ENCODE measurements at regions not wholly inside any gene's neighbourhood (a gene's known extent, or its start where the extent isn't known, plus 50 kb on each side); places are given as distances from the start of the nearest gene placed in this dataset.

DNA sequence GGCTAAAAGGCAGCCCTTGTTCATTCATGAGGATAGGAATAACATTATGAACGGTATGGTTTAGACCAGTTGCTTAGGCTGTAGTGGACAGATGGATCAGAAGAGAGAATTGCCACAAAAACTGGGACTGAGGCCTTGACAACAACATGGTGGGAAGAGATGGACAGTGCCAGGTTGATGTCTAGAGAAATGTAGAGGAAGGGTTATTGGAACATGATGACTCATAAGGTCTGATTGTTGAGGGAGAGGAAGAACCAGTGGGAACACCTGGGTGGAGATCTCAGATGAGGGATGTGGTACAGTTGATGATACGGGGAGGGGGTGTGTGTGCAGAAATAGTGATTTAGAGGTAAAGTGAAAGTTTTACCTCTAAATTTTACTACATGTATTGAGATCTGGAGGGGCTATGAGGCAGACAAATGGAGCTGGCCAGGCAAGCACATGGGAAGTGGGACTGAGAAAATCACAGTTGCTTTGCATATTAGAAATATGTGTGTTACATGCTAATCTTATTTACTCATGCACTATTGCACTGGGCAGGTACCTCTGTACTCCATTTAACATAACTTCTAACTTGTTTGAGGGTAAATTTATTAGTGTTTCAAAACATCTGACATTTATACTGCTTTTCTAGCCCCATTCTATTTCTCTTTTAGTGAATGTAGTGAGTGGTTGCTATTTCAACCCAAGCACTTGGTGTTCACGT is 65.6 kb downstream of the PLCE1 start:
- no peaks in the 10 kb centered on the region for H3K9me3 Mint-ChIP-seq
- no peak for DNase-seq
- Histone ChIP-seq H3K27ac (ENCODE audit: low read depth, low read length) (no peak overlapping the region), H3K4me3 (ENCODE audit: low read length) (no peak overlapping the region), H3K9ac (ENCODE audit: extremely low read depth, low read length, poor library complexity, severe bottlenecking) (no peak overlapping the region), H3K27me3 (ENCODE audit: control insufficient read depth, insufficient read depth, low read length, poor library complexity, severe bottlenecking) (no peaks in the 10 kb centered on the region), H3K4me1 (ENCODE audit: control insufficient read depth, insufficient read depth, low read length) (no peaks in the 10 kb centered on the region), H3K36me3 (ENCODE audit: control insufficient read depth, insufficient read depth, low read length) (no peaks in the 10 kb centered on the region), H3K9me3 (ENCODE audit: control insufficient read depth, low read length) (no peaks in the 10 kb centered on the region)
- peaks cover 5% of the 10 kb centered on the region for H3K27me3 Mint-ChIP-seq (ENCODE audit: insufficient read depth)
- H3K4me1 Mint-ChIP-seq = peaks cover 4% of the 10 kb centered on the region
- whole genome bisulfite sequencing, 2 experiments (ENCODE audit: insufficient coverage in 1 of 2, insufficient read length in 1 of 2) = 90 to 96% methylated on average over 2 to 3 of the region's 3 CpGs
- TF ChIP-seq CTCF (conservative IDR thresholded peaks at IDR 0.05) = no peak
- no peak overlapping the region for H3K27ac Mint-ChIP-seq
- H3K4me3 Mint-ChIP-seq = no peak overlapping the region
- H3K36me3 Mint-ChIP-seq (ENCODE audit: low read depth) = no peaks in the 10 kb centered on the region

GRCh38 chr10:94061026-94061425 is 67.3 kb downstream of the PLCE1 start:
- H3K4me1 ChIP-seq (ENCODE audit: control insufficient read depth, insufficient read depth, low read length) = no peaks in the 10 kb centered on the region
- H3K27me3 ChIP-seq (ENCODE audit: control insufficient read depth, insufficient read depth, low read length, poor library complexity, severe bottlenecking) = no peaks in the 10 kb centered on the region
- H3K4me3 Mint-ChIP-seq = no peak overlapping the region
- no peak overlapping the region for H3K9ac ChIP-seq (ENCODE audit: extremely low read depth, low read length, poor library complexity, severe bottlenecking)
- H3K9me3 ChIP-seq (ENCODE audit: control insufficient read depth, low read length) = no peaks in the 10 kb centered on the region
- peaks cover 5% of the 10 kb centered on the region for H3K27me3 Mint-ChIP-seq (ENCODE audit: insufficient read depth)
- H3K27ac Mint-ChIP-seq = no peak overlapping the region
- DNase-seq = no peak
- H3K4me1 Mint-ChIP-seq = peaks cover 4% of the 10 kb centered on the region
- no peaks in the 10 kb centered on the region for H3K36me3 ChIP-seq (ENCODE audit: control insufficient read depth, insufficient read depth, low read length)
- WGBS, 2 experiments (ENCODE audit: insufficient coverage in 1 of 2, insufficient read length in 1 of 2) = 89 to 96% methylated on average over 2 of the region's 2 CpGs
- H3K4me3 ChIP-seq (ENCODE audit: low read length) = no peak overlapping the region
- no peaks in the 10 kb centered on the region for H3K36me3 Mint-ChIP-seq (ENCODE audit: low read depth)
- no peak overlapping the region for H3K27ac ChIP-seq (ENCODE audit: low read depth, low read length)
- H3K9me3 Mint-ChIP-seq = no peaks in the 10 kb centered on the region
- TF ChIP-seq CTCF (conservative IDR thresholded peaks at IDR 0.05) = peak; percentile 13

DNA sequence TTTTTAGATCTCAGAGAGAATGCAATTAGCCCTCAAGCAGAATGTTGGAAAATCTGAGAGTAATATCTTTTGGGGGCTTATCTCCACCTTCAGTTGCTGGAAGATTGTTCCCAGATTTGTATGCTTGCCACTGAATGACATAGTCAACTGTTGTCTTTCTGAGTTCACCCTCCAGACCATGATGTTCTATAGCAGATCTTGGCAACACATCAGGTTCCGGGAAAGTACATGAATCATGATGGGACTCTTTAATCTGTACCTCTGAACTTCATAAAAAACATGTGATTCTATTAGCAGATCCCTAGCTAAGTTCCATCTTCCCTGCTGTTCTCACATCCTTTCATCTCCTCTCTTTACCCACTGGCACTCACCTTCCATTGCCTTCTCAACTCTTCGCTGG is 68.9 kb downstream of the PLCE1 start:
- H3K27me3 Mint-ChIP-seq (ENCODE audit: insufficient read depth) = peaks cover 8% of the 10 kb centered on the region
- H3K27ac Mint-ChIP-seq = no peak overlapping the region
- Histone ChIP-seq H3K36me3 (ENCODE audit: control insufficient read depth, insufficient read depth, low read length) (no peaks in the 10 kb centered on the region), H3K4me3 (ENCODE audit: low read length) (no peak overlapping the region), H3K27me3 (ENCODE audit: control insufficient read depth, insufficient read depth, low read length, poor library complexity, severe bottlenecking) (no peaks in the 10 kb centered on the region), H3K9me3 (ENCODE audit: control insufficient read depth, low read length) (no peaks in the 10 kb centered on the region), H3K4me1 (ENCODE audit: control insufficient read depth, insufficient read depth, low read length) (no peaks in the 10 kb centered on the region), H3K27ac (ENCODE audit: low read depth, low read length) (no peak overlapping the region), H3K9ac (ENCODE audit: extremely low read depth, low read length, poor library complexity, severe bottlenecking) (no peak overlapping the region)
- no peaks in the 10 kb centered on the region for H3K9me3 Mint-ChIP-seq
- no peak for DNase-seq
- H3K36me3 Mint-ChIP-seq (ENCODE audit: low read depth) = no peaks in the 10 kb centered on the region
- H3K4me3 Mint-ChIP-seq = no peak overlapping the region
- peaks cover 4% of the 10 kb centered on the region for H3K4me1 Mint-ChIP-seq
- no peak for TF ChIP-seq CTCF (conservative IDR thresholded peaks at IDR 0.05)
- WGBS, 2 experiments (ENCODE audit: insufficient coverage in 1 of 2, insufficient read length in 1 of 2) = 96 to 97% methylated on average over 2 of the region's 2 CpGs
